ENCODE measurements at regions not wholly inside any gene's neighbourhood (a gene's known extent, or its start where the extent isn't known, plus 50 kb on each side); places are given as distances from the start of the nearest gene placed in this dataset.

- WGBS, 2 donors: 85 to 86% methylated on average over 12 of the region's 12 CpGs
- TF ChIP-seq CTCF (IDR thresholded peaks at IDR 0.05) (no peak), POLR2A (IDR thresholded peaks at IDR 0.05) (no peak), EP300 (IDR thresholded peaks at IDR 0.05) (no peak)
- Histone ChIP-seq H3K4me3 (no peak overlapping the region), H3K27me3 (no peaks in the 10 kb centered on the region), H3K4me1 (no peaks in the 10 kb centered on the region), H3K27ac (no peak overlapping the region), H3K9me3 (peaks cover 9 to 100% (median 86%) of the 10 kb centered on the region in 4 donors), H3K36me3 (peaks cover 12 to 100% (median 54%) of the 10 kb centered on the region in 3 donors)
- no peak for DNase-seq (ENCODE audit: low spot score in 2 of 2)
Observed at GRCh38 chr15:25067725-25068309, 113.0 kb downstream of the SNRPN start.

GRCh38 chr15:25068696-25069095, 113.9 kb downstream of the SNRPN start:
- H3K27ac ChIP-seq: no peak overlapping the region
- peaks cover 12 to 100% (median 58%) of the 10 kb centered on the region in 3 donors for H3K36me3 ChIP-seq
- H3K4me1 ChIP-seq: no peaks in the 10 kb centered on the region
- peaks cover 9 to 100% (median 84%) of the 10 kb centered on the region in 4 donors for H3K9me3 ChIP-seq
- H3K4me3 ChIP-seq: no peak overlapping the region
- TF ChIP-seq CTCF (IDR thresholded peaks at IDR 0.05): no peak
- no peak for TF ChIP-seq EP300 (IDR thresholded peaks at IDR 0.05)
- no peak for TF ChIP-seq POLR2A (IDR thresholded peaks at IDR 0.05)
- H3K27me3 ChIP-seq: no peaks in the 10 kb centered on the region
- DNase-seq (ENCODE audit: low spot score in 2 of 2): no peak
- WGBS, 2 donors: 90 to 91% methylated on average over 9 to 10 of the region's 10 CpGs

GRCh38 chr15:25070353-25070963, 115.7 kb downstream of the SNRPN start:
- Histone ChIP-seq H3K4me1 (no peaks in the 10 kb centered on the region), H3K9me3 (peaks cover 18 to 100% (median 85%) of the 10 kb centered on the region in 4 donors), H3K4me3 (no peak overlapping the region), H3K36me3 (peaks cover 5 to 100% (median 61%) of the 10 kb centered on the region in 3 donors), H3K27ac (no peak overlapping the region), H3K27me3 (no peaks in the 10 kb centered on the region)
- WGBS, 2 donors: 89 to 91% methylated on average over 10 of the region's 10 CpGs
- no peak for DNase-seq (ENCODE audit: low spot score in 2 of 2)
- TF ChIP-seq POLR2A (IDR thresholded peaks at IDR 0.05) (no peak), EP300 (IDR thresholded peaks at IDR 0.05) (no peak), CTCF (IDR thresholded peaks at IDR 0.05) (no peak)

GRCh38 chr15:25072857-25073476, 118.2 kb downstream of the SNRPN start:
- peaks cover 4 to 100% (median 67%) of the 10 kb centered on the region in 3 donors for H3K36me3 ChIP-seq
- no peak for TF ChIP-seq CTCF (IDR thresholded peaks at IDR 0.05)
- no peak for DNase-seq (ENCODE audit: low spot score in 2 of 2)
- no peaks in the 10 kb centered on the region for H3K27me3 ChIP-seq
- H3K4me3 ChIP-seq: no peak overlapping the region
- no peaks in the 10 kb centered on the region for H3K4me1 ChIP-seq
- WGBS, 2 donors: 86% methylated on average over 11 of the region's 11 CpGs
- H3K9me3 ChIP-seq: peaks cover 18 to 100% (median 78%) of the 10 kb centered on the region in 4 donors
- H3K27ac ChIP-seq: no peak overlapping the region

- WGBS, 2 donors: 74 to 86% methylated on average over 8 of the region's 8 CpGs
- no peak for DNase-seq (ENCODE audit: low spot score in 2 of 2)
- TF ChIP-seq EP300 (IDR thresholded peaks at IDR 0.05) (no peak), CTCF (IDR thresholded peaks at IDR 0.05) (no peak), POLR2A (IDR thresholded peaks at IDR 0.05) (no peak)
- no peak overlapping the region for H3K27ac ChIP-seq
- H3K27me3 ChIP-seq: no peaks in the 10 kb centered on the region
- H3K9me3 ChIP-seq: peaks cover 0 to 100% (median 35%) of the 10 kb centered on the region in 4 donors
- H3K4me3 ChIP-seq: no peak overlapping the region
- H3K4me1 ChIP-seq: no peaks in the 10 kb centered on the region
- peaks cover 4 to 100% (median 73%) of the 10 kb centered on the region in 3 donors for H3K36me3 ChIP-seq
Observed at GRCh38 chr15:25087137-25087536, 132.3 kb downstream of the SNRPN start.

All from tibial nerve (tissue), 4 donors.